C4-2B (cell line): ENCODE measurements at regions not wholly inside any gene's neighbourhood (a gene's known extent, or its start where the extent isn't known, plus 50 kb on each side); places are given as distances from the start of the nearest gene placed in this dataset.

Source experiments
- CTCF ChIP-seq: fragments of 450-650 bp; conservative IDR thresholded peaks from 2 replicates; pipeline ENCODE4 v1.5.1; 2017; ENCODE audit warnings: mild to moderate bottlenecking
- ZFX ChIP-seq: fragments of 450-650 bp; IDR thresholded peaks from 2 replicates; pipeline ENCODE4 v1.6.1; 2017

GRCh38 chr4:188279184-188279583, 139.9 kb downstream of the TRIML1 start:
- TF ChIP-seq CTCF (no peak), ZFX (no peak)
